ENCODE measurements at regions not wholly inside any gene's neighbourhood (a gene's known extent, or its start where the extent isn't known, plus 50 kb on each side); places are given as distances from the start of the nearest gene placed in this dataset.
"Not testable (repeated sequence)": the region's sequence is repeated elsewhere in the genome, so short reads cannot be mapped to it uniquely, and the experiment has no call there.

GRCh38 chr20:30312220-30312619 is 945.2 kb upstream of the DEFB115 start:
- TF ChIP-seq EZH2 (IDR thresholded peaks at IDR 0.05; ENCODE audit: borderline replicate concordance, low read depth, low read length, poor library complexity, severe bottlenecking); CTCF (conservative IDR thresholded peaks at IDR 0.05; ENCODE audit: low read depth, low read length): not testable (repeated sequence)
